Fibroblast of the conjunctiva (primary cell): ENCODE measurements at regions not wholly inside any gene's neighbourhood (a gene's known extent, or its start where the extent isn't known, plus 50 kb on each side); places are given as distances from the start of the nearest gene placed in this dataset.
A peak's percentile ranks its signal among the peaks of the same experiment; 100 is the strongest.
"Not testable (repeated sequence)": the region's sequence is repeated elsewhere in the genome, so short reads cannot be mapped to it uniquely, and the experiment has no call there.

ENCODE experiments used
- DNase-seq: peaks from one replicate; pipeline ENCODE4 v3.0.0-alpha.2; 2010; ENCODE audit warnings: low read depth

- no peak for DNase-seq
Measured at GRCh38 chr4:75422998-75423397, 91.2 kb downstream of the RCHY1 start.

DNA sequence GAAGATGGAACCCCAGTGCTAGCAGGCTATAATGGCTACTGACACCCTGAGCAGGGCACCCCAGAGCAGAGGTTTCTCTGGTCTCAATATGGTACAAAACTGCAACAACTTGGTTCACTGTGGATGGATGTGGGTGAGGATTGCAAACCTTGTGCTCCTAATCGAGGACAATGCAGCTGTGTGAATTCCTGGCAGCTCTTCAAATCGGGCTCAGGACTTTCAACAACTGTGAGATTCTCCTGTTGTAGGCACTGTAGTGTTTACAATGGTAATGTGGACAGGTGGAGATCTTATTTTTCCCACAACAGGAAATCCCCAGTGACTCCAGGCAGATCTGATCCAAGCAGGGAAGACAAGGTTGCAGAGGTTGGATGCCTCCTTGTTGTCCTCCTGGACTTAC lies 101.5 kb downstream of the RCHY1 start:
- DNase-seq: no peak

DNA sequence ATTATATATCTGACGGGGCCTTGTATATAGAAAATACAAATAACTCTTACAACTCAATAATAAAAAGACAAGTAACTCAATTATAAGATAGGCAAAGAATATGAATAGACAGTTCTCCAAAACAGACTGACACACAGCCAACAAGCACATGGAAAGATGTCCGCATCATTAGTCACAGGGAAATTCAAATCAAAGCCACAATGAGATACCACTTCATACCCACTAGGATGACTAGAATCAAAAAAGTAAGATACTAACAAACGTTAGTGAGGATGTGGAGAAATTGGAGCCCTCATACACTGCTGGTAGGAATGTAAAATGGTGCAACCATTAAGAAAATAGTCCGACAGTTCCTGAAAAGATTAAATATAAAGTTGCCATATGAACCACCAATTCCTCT lies 115.7 kb downstream of the RCHY1 start:
- no peak for DNase-seq

GRCh38 chr4:75391489-75392166 lies 122.6 kb downstream of the RCHY1 start:
- no peak for DNase-seq

GRCh38 chr4:75386426-75386825 lies 127.8 kb downstream of the RCHY1 start:
- not testable (repeated sequence) for DNase-seq

- no peak for DNase-seq
Measured at GRCh38 chr4:75385106-75385505, 129.1 kb downstream of the RCHY1 start.

DNA sequence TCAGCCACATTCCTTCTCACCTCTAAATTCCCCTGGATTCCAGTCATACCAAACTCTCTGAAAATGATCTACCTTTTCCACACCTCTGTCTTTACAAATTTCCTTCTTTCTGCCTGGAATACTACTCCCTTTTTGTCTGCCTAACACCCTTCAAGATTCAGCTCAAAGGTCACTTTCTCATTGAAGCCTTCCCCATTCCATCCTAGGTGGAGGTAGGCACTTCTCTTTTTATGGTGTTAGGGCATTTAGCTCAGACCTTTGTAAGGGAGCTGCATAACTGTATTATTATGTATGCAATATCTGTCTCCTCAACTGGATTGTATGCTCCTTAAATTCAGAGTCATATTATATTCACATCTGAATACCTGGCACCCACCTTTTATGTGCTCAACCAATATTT lies 137.7 kb downstream of the RCHY1 start:
- no peak for DNase-seq

DNA sequence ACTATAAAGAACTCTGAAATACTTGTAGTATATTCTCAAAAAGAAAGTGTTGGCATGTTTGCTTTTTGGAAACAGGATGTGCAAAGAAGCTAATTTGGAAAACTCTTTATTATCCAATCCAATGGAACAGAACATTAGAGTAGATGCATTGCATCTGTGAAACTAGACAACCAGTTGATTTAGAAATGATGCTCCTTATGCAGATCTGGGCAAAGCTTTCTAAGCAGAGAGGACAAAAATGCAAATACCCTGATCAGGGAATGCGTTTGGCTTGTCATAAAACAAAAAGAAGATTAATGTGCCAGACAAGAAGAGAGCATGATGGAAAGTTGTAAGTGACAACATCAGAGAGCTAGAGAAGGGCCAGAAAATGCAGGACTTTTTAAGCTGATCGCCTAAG lies 142.3 kb downstream of the RCHY1 start:
- no peak for DNase-seq

- no peak for DNase-seq
Measured at GRCh38 chr4:75370576-75370975, 143.6 kb downstream of the RCHY1 start.

- no peak for DNase-seq
Measured at GRCh38 chr4:75345423-75345822, 168.8 kb downstream of the RCHY1 start.

DNA sequence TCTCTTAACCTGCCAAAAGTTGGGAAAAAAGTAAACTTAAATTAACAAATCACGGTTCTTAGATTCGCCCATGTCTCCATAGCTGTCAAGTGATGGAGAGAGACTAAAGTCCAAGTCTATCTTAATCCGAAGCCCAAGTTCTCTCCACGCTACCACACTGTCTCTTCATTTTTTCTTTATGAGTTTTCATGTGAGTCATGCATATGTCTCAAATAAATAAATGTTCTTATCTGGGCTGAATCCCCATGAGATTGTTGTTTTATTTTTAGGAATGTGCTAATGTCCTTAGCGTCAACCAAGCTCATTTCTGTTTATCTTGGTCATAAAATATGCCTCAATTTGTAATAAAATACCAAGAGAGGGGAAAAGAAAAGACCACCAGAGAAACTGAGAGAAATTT lies 169.3 kb downstream of the RCHY1 start:
- peak; percentile 24 for DNase-seq

GRCh38 chr4:75343333-75343732 lies 170.9 kb downstream of the RCHY1 start:
- no peak for DNase-seq

GRCh38 chr4:75340561-75340960 lies 173.6 kb downstream of the RCHY1 start:
- DNase-seq: no peak

- no peak for DNase-seq
Measured at GRCh38 chr4:75338352-75338880, 175.8 kb downstream of the RCHY1 start.

- no peak for DNase-seq
Measured at GRCh38 chr4:75327804-75328512, 186.2 kb downstream of the RCHY1 start.

DNA sequence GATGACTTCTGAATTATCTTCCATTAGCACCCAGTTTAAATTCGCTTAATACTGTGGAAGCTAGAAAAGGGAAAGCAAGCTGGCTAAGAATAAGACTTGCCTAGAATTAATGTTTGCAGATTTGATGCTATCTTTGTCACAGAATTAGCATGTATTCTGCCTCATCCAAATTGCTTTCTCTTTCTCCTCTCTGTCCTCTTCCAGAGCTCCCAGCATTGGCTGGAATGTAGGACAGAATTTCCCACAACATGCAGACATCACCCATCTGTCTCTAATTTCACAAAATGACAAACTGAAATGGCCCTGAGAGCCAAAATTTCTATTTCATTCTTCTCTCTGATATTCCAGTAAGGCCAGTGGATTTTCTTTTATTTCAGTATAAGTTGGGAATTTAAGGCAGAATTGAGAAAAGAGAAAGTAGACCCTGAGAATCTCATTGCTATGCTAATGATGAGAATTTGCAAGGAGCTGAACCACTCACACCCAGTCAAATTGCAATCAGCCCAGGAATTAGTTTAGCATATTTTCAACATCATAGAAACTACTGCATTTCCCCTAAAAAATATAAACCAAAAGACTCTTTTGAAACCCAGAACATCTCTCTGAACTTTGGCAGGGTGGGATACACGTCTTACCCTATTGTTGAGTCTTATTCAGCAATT lies 188.8 kb downstream of the RCHY1 start:
- DNase-seq: no peak

GRCh38 chr4:75321484-75321883 lies 192.7 kb downstream of the RCHY1 start:
- DNase-seq: no peak

DNA sequence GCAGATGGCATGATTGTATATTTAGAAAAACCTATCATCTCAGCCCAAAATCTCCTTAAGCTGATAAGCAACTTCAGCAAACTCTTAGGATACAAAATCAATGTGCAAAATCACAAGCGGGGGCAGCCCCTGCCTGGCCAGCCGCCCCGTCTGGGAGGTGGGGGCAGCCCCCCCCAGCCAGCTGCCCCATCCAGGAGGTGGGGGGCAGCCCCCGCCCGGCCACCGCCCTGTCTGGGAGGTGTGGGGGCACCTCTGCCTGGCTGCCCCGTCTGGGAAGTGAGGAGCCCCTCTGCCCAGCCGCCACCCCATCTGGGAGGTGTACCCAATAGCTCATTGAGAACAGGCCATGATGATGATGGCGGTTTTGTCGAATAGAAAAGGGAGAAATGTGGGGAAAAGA lies 196.6 kb downstream of the RCHY1 start:
- not testable (repeated sequence) for DNase-seq

- no peak for DNase-seq
Measured at GRCh38 chr4:75308049-75308448, 206.2 kb downstream of the RCHY1 start.

DNA sequence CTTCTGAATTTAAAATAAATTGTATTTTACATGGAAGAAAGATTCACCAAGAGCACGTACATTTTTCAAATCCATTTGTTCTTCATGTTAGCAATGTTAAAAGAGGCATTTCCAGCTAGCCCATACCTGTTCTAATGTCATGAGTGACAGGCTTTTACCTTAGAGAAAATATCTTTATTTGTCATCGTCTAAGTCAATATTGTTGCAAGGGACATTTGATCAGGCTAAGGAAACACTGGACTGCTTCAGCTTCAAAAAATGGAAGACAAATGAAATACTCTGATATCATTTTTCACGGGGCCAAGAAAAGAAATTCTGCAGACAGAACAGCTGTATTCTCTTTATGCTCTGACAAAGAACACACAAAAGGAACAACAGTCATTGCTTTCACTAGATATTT lies 207.7 kb downstream of the RCHY1 start:
- DNase-seq: no peak

DNA sequence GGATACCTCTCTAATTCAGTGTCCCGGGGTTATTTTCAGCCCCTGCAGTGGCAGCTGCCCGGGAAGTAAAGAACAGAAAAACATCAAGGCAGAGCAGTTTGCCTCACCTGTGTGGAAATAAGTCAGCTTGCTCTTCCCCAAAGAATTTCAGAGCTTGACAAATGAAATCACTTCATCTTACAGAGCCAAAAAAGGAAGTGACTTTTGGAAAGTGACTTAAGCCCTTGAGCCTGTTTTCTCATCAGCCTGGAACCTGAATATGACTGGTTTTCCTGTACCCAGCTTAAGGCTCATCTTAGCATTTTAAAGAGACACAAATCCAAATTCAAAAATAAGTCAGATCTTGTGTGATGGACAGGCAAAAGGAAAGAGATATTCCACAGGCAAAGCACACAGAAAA lies 211.6 kb downstream of the RCHY1 start:
- no peak for DNase-seq

- DNase-seq: no peak
Measured at GRCh38 chr4:75289914-75290582, 224.2 kb downstream of the RCHY1 start.
